IMR-90 (cell line): ENCODE measurements at regions not wholly inside any gene's neighbourhood (a gene's known extent, or its start where the extent isn't known, plus 50 kb on each side); places are given as distances from the start of the nearest gene placed in this dataset.

ENCODE experiments used
- ATAC-seq: fragments of 200-7000 bp; cut with Tn5 transposase; 2 replicates; pipeline ENCODE4 v1.9.1; 2020; ENCODE audit warnings: low read depth, mild to moderate bottlenecking, moderate library complexity
- BruUV-seq: library from RNA; stranded (reverse); fragments of 400-500 nt; replicated peaks from 2 replicates; lab custom pipeline; 2021; lab: Mats Ljungman, UMichigan
- CTCF ChIA-PET: fragments of 300-600 bp; formaldehyde crosslinking; extraction: SDS; loops from one replicate; lab custom pipeline; 2021; ENCODE audit warnings: antibody characterized with exemption; lab: Yijun Ruan, JAX
- POLR2A ChIA-PET: fragments of 300-600 bp; sonication (Branson Sonifier 250); formaldehyde crosslinking; loops from one replicate; lab custom pipeline; 2022; ENCODE audit warnings: antibody characterized with exemption; ENCODE audit not compliant: unreplicated experiment; lab: Charles Lee
- DNase-seq: peaks from one replicate; pipeline ENCODE4 v3.0.0; 2013
- H2AFZ ChIP-seq: replicated peaks from 2 replicates; pipeline ENCODE3; 2013; ENCODE audit warnings: low read length, mild to moderate bottlenecking; ENCODE audit not compliant: poor library complexity
- H2AK5ac ChIP-seq: 2 replicates; pipeline ENCODE4 v1.6.1; 2013; ENCODE audit warnings: low read depth, low read length, inconsistent platforms
- H2AK9ac ChIP-seq: replicated peaks from 2 replicates; pipeline ENCODE3; 2013; ENCODE audit warnings: mild to moderate bottlenecking, low read depth, low read length, moderate library complexity; ENCODE audit not compliant: poor library complexity
- H2BK120ac ChIP-seq: 2 replicates; pipeline ENCODE4 v1.6.1; 2013; ENCODE audit warnings: low read depth, low read length, inconsistent platforms
- H2BK15ac ChIP-seq: 3 replicates; pipeline ENCODE4 v1.6.1; 2013; ENCODE audit warnings: low read depth, low read length, inconsistent platforms
- H2BK20ac ChIP-seq: 2 replicates; pipeline ENCODE4 v1.6.1; 2013; ENCODE audit warnings: low read depth, mild to moderate bottlenecking, inconsistent platforms, low read length, moderate library complexity
- H2BK5ac ChIP-seq: 2 replicates; pipeline ENCODE4 v1.6.1; 2013; ENCODE audit warnings: mild to moderate bottlenecking, low read depth, low read length, inconsistent platforms; ENCODE audit not compliant: poor library complexity, severe bottlenecking
- H3K14ac ChIP-seq: replicated peaks from 2 replicates; pipeline ENCODE4 v1.6.1; 2013; ENCODE audit warnings: low read depth, low read length, inconsistent platforms
- H3K18ac ChIP-seq: 2 replicates; pipeline ENCODE4 v1.6.1; 2013; ENCODE audit warnings: low read depth, low read length, control low read depth
- H3K23ac ChIP-seq: 2 replicates; pipeline ENCODE4 v1.6.1; 2013; ENCODE audit warnings: low read depth, low read length, inconsistent platforms
- H3K27ac ChIP-seq: 2 replicates; pipeline ENCODE4 v1.5.1; 2013; ENCODE audit warnings: mild to moderate bottlenecking, control low read depth, low read length; ENCODE audit not compliant: insufficient read depth
- H3K27me3 ChIP-seq: 2 replicates; pipeline ENCODE4 v1.6.1; 2013; ENCODE audit warnings: low read length; ENCODE audit not compliant: control insufficient read depth, insufficient read depth
- H3K36me3 ChIP-seq: 2 replicates; pipeline ENCODE4 v1.6.1; 2013; ENCODE audit warnings: low read length, mixed read lengths; ENCODE audit not compliant: control insufficient read depth, insufficient read depth
- H3K4ac ChIP-seq: 2 replicates; pipeline ENCODE4 v1.6.1; 2013; ENCODE audit warnings: low read depth, low read length, inconsistent platforms
- H3K4me1 ChIP-seq: 2 replicates; pipeline ENCODE4 v1.6.1; 2013; ENCODE audit warnings: low read length, mixed read lengths; ENCODE audit not compliant: control insufficient read depth, insufficient read depth
- H3K4me2 ChIP-seq: 2 replicates; pipeline ENCODE4 v1.6.1; 2013; ENCODE audit warnings: low read depth, mild to moderate bottlenecking, control low read depth, low read length, moderate library complexity
- H3K4me3 ChIP-seq: 2 replicates; pipeline ENCODE4 v1.5.1; 2013; ENCODE audit warnings: low read depth, mild to moderate bottlenecking, control low read depth, low read length, moderate library complexity; ENCODE audit not compliant: insufficient read depth
- H3K56ac ChIP-seq: 2 replicates; pipeline ENCODE4 v1.6.1; 2013; ENCODE audit warnings: low read length, inconsistent platforms; ENCODE audit not compliant: insufficient read depth; ENCODE audit errors: extremely low read depth
- H3K79me1 ChIP-seq, 2 experiments: 2 replicates each; pipeline ENCODE4 v1.6.1; 2013; ENCODE audit warnings: low read length in 2 of 2, inconsistent platforms in 1 of 2, low read depth in 1 of 2
- H3K9ac ChIP-seq: 2 replicates; pipeline ENCODE4 v1.6.1; 2013; ENCODE audit warnings: low read depth, low read length, control low read depth
- H3K9me1 ChIP-seq: 2 replicates; pipeline ENCODE4 v1.6.1; 2013; ENCODE audit warnings: low read length, inconsistent platforms; ENCODE audit not compliant: insufficient read depth
- H3K9me3 ChIP-seq: 2 replicates; pipeline ENCODE4 v1.6.1; 2013; ENCODE audit warnings: low read length; ENCODE audit not compliant: control insufficient read depth, insufficient read depth
- H4K20me1 ChIP-seq: 2 replicates; pipeline ENCODE4 v1.6.1; 2013; ENCODE audit warnings: low read length, inconsistent platforms; ENCODE audit not compliant: insufficient read depth
- H4K5ac ChIP-seq: 2 replicates; pipeline ENCODE4 v1.6.1; 2013; ENCODE audit warnings: mild to moderate bottlenecking, low read depth, low read length, control low read depth
- H4K8ac ChIP-seq, 2 experiments: 2 replicates each; pipeline ENCODE4 v1.6.1; 2013; ENCODE audit warnings: low read depth in 2 of 2, low read length in 2 of 2, control low read depth in 1 of 2, inconsistent platforms in 1 of 2
- H4K91ac ChIP-seq: 2 replicates; pipeline ENCODE4 v1.6.1; 2013; ENCODE audit warnings: low read depth, low read length, inconsistent platforms; ENCODE audit not compliant: insufficient read depth
- BHLHE40 ChIP-seq: fragments of 150-350 bp; IDR thresholded peaks from 2 replicates; pipeline ENCODE4 v1.6.1; 2016; ENCODE audit warnings: mild to moderate bottlenecking, low read depth, low read length
- CEBPB ChIP-seq: IDR thresholded peaks from 2 replicates; pipeline ENCODE4 v1.6.1; 2012; ENCODE audit warnings: low read depth, low read length, improper control_type of control experiment
- CHD1 ChIP-seq: IDR thresholded peaks from 2 replicates; pipeline ENCODE4 v1.6.1; 2012; ENCODE audit warnings: low read depth, low read length, improper control_type of control experiment
- FOS ChIP-seq: fragments of 150-350 bp; IDR thresholded peaks from 2 replicates; pipeline ENCODE4 v1.6.1; 2016; ENCODE audit warnings: low read depth, low read length
- MAFK ChIP-seq: IDR thresholded peaks from 2 replicates; pipeline ENCODE4 v1.6.1; 2012; ENCODE audit warnings: low read depth, low read length, improper control_type of control experiment
- MAZ ChIP-seq: IDR thresholded peaks from 2 replicates; pipeline ENCODE4 v1.6.1; 2012; ENCODE audit warnings: low read depth, mild to moderate bottlenecking, low read length, improper control_type of control experiment, moderate library complexity, borderline replicate concordance
- NFE2L2 ChIP-seq: fragments of 150-350 bp; IDR thresholded peaks from 2 replicates; pipeline ENCODE4 v1.6.1; 2016; ENCODE audit warnings: low read depth, mild to moderate bottlenecking, low read length
- POLR2A ChIP-seq: IDR thresholded peaks from 2 replicates; pipeline ENCODE4 v1.6.1; 2012; ENCODE audit warnings: mild to moderate bottlenecking, low read depth, low read length
- RCOR1 ChIP-seq: IDR thresholded peaks from 2 replicates; pipeline ENCODE4 v1.6.1; 2012; ENCODE audit warnings: mild to moderate bottlenecking, low read length, improper control_type of control experiment; ENCODE audit not compliant: insufficient replicate concordance
- RFX5 ChIP-seq: IDR thresholded peaks from 2 replicates; pipeline ENCODE4 v1.8.0; 2012; ENCODE audit warnings: low read depth, mild to moderate bottlenecking, low read length, moderate library complexity
- SMC3 ChIP-seq: fragments of 150-350 bp; IDR thresholded peaks from 2 replicates; pipeline ENCODE4 v1.6.1; 2016; ENCODE audit warnings: low read depth, mild to moderate bottlenecking, antibody characterized with exemption, low read length, moderate library complexity
- WGBS, 2 experiments: methylation state at CpG; one replicate each; pipeline versions ENCODE4 v1.1.5 to v1.1.7; 2013; ENCODE audit warnings: missing lambda C conversion rate in 2 of 2; ENCODE audit not compliant: insufficient read length in 1 of 2; ENCODE audit errors: extremely low coverage in 2 of 2; 5-methylcytosine and 5-hydroxymethylcytosine counted together
- dilution Hi-C: fragments of 300-500 bp; cut with HindIII; formaldehyde crosslinking; loops from one replicate; pipeline ENCODE4 v1.14.3; 2018; ENCODE audit warnings: low sequenced_read_pairs; ENCODE audit not compliant: unreplicated experiment
- in situ Hi-C: fragments of 300-500 bp; cut with MboI; formaldehyde crosslinking; loops from 3 replicates; pipeline ENCODE4 v1.14.3; 2019; ENCODE audit warnings: low sequenced_read_pairs, inconsistent platforms, mixed read lengths
- intact Hi-C: fragments of 100-400 bp; cut with micrococcal nuclease; formaldehyde crosslinking; loops from 2 replicates; pipeline ENCODE4 v1.10.0; 2022
- TF ChIP-seq, protein P1 (sequence below): fragments of 150-350 bp; IDR thresholded peaks from 2 replicates; pipeline ENCODE4 v1.6.1; 2016; ENCODE audit warnings: low read depth, mild to moderate bottlenecking, low read length, moderate library complexity, borderline replicate concordance

DNA sequence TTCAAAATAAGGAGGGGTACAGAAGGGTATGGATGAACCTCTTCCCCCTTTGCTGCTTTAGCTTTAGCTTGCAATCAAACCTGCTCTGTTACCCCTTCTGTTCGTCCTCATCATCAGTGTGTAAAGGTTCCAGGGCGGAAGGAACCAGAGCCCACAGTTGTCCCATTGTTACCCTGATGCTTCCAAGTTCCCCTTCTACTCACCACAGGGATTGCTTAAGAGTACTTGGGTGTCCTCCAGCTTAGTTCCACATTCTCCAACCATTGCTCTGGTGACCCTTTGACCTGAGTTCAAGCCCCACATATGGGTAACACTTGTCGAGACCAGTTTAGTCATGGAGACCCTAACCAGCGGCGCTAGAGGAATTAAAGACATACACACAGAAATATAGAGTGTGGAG, 1080.1 kb upstream of the ALCAM start:
- H3K4me1 ChIP-seq, result no peaks in the 10 kb centered on the region
- no peaks in the 10 kb centered on the region for H3K9me1 ChIP-seq
- H3K4me2 ChIP-seq, result no peak overlapping the region
- POLR2A ChIA-PET, result no interaction called here
- H3K18ac ChIP-seq, result no peak overlapping the region
- H3K4me3 ChIP-seq, result no peak overlapping the region
- no peak overlapping the region for H4K91ac ChIP-seq
- peaks cover 4% of the 10 kb centered on the region for H3K9me3 ChIP-seq
- CTCF ChIA-PET, result no interaction called here
- H2BK5ac ChIP-seq, result no peak overlapping the region
- no peaks in the 10 kb centered on the region for H3K79me1 ChIP-seq
- intact Hi-C loops (no loop called here), in situ Hi-C loops (no loop called here), dilution Hi-C loops (no loop called here)
- H2BK120ac ChIP-seq, result no peak overlapping the region
- no peak overlapping the region for H4K5ac ChIP-seq
- no peak overlapping the region for H2BK20ac ChIP-seq
- no peak overlapping the region for H3K14ac ChIP-seq
- no peak overlapping the region for H3K23ac ChIP-seq
- no peak overlapping the region for H2BK15ac ChIP-seq
- no peak overlapping the region for H2AK5ac ChIP-seq
- ATAC-seq, result no peak
- H2AK9ac ChIP-seq, result no peak overlapping the region
- no peak overlapping the region for H3K27ac ChIP-seq
- BruUV-seq, result no TSS peak
- no peaks in the 10 kb centered on the region for H4K20me1 ChIP-seq
- no peaks in the 10 kb centered on the region for H3K36me3 ChIP-seq
- TF ChIP-seq CEBPB (no peak), MAZ (no peak), BHLHE40 (no peak), RFX5 (no peak), SMC3 (no peak), MAFK (no peak), FOS (no peak), RCOR1 (no peak), CHD1 (no peak), POLR2A (no peak), NFE2L2 (no peak)
- TF ChIP-seq, protein P1, sequence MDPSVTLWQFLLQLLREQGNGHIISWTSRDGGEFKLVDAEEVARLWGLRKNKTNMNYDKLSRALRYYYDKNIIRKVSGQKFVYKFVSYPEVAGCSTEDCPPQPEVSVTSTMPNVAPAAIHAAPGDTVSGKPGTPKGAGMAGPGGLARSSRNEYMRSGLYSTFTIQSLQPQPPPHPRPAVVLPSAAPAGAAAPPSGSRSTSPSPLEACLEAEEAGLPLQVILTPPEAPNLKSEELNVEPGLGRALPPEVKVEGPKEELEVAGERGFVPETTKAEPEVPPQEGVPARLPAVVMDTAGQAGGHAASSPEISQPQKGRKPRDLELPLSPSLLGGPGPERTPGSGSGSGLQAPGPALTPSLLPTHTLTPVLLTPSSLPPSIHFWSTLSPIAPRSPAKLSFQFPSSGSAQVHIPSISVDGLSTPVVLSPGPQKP, result no peak
- H2AFZ ChIP-seq, result no peak overlapping the region
- H3K56ac ChIP-seq, result no peak overlapping the region
- no peak overlapping the region for H3K4ac ChIP-seq
- DNase-seq, result no peak
- no peaks in the 10 kb centered on the region for H3K27me3 ChIP-seq
- H4K8ac ChIP-seq, result no peak overlapping the region
- no CpG with 5 or more reads among the region's 5 CpGs for WGBS, 2 experiments
- H3K9ac ChIP-seq, result no peak overlapping the region
